CD14-positive monocyte (primary cell): ENCODE measurements at regions not wholly inside any gene's neighbourhood (a gene's known extent, or its start where the extent isn't known, plus 50 kb on each side); places are given as distances from the start of the nearest gene placed in this dataset.

Source experiments
- DNase-seq, 3 donors: peaks; one replicate each; pipeline ENCODE4 v3.0.0-alpha.2; 2011 to 2022
- H2AFZ ChIP-seq: 2 replicates; pipeline ENCODE4 v1.6.0; 2012; ENCODE audit warnings: mild to moderate bottlenecking, low read depth, low read length, inconsistent platforms; ENCODE audit not compliant: insufficient read depth, poor library complexity, severe bottlenecking
- H3K27ac ChIP-seq, 2 donors: 1 replicate in 1 of 2; 2 replicates in 1 of 2; pipeline ENCODE4 v1.5.1; 2012 to 2013; ENCODE audit warnings: low read length in 2 of 2, control low read depth in 1 of 2, inconsistent platforms in 1 of 2, low read depth in 1 of 2, mild to moderate bottlenecking in 1 of 2
- H3K27me3 ChIP-seq, 2 donors: one replicate each; pipeline versions ENCODE4 v1.6.0 to v1.6.1; 2011 to 2013; ENCODE audit warnings: low read length in 2 of 2; ENCODE audit not compliant: control insufficient read depth in 2 of 2, insufficient read depth in 2 of 2
- H3K36me3 ChIP-seq, 2 donors: replicated peaks in 1 of 2; 1 replicate in 1 of 2; 2 replicates in 1 of 2; pipeline versions ENCODE4 v1.5.1 to v1.6.1; 2012 to 2013; ENCODE audit warnings: low read length in 2 of 2, control low read depth in 1 of 2, inconsistent platforms in 1 of 2, mild to moderate bottlenecking in 1 of 2; ENCODE audit not compliant: insufficient read depth in 2 of 2, control insufficient read depth in 1 of 2
- H3K4me1 ChIP-seq, 2 donors: 1 replicate in 1 of 2; 2 replicates in 1 of 2; pipeline versions ENCODE4 v1.5.1 to v1.6.1; 2012 to 2013; ENCODE audit warnings: low read length in 2 of 2, control low read depth in 1 of 2, inconsistent platforms in 1 of 2, mild to moderate bottlenecking in 1 of 2, moderate library complexity in 1 of 2; ENCODE audit not compliant: insufficient read depth in 2 of 2, control insufficient read depth in 1 of 2
- H3K4me2 ChIP-seq: replicated peaks from 2 replicates; pipeline ENCODE3; 2012; ENCODE audit warnings: low read length, moderate library complexity, mild to moderate bottlenecking; ENCODE audit not compliant: poor library complexity, severe bottlenecking; ENCODE audit errors: extremely low read depth
- H3K4me3 ChIP-seq, 3 experiments: fragments of 200-600 bp in 1 of 3; sonication (generic) in 1 of 3; replicated peaks in 1 of 3; 1 replicate in 2 of 3; 2 replicates in 1 of 3; pipeline ENCODE4 v1.5.1; 2011 to 2013; ENCODE audit warnings: low read length in 3 of 3, mild to moderate bottlenecking in 3 of 3, control low read depth in 2 of 3, low read depth in 2 of 3, inconsistent platforms in 1 of 3, moderate library complexity in 1 of 3
- H3K79me2 ChIP-seq: 2 replicates; pipeline ENCODE4 v1.6.0; 2012; ENCODE audit warnings: mild to moderate bottlenecking, control low read depth, inconsistent platforms, low read length, moderate library complexity; ENCODE audit not compliant: insufficient read depth
- H3K9ac ChIP-seq: 2 replicates; pipeline ENCODE4 v1.6.0; 2017; ENCODE audit warnings: low read length, mild to moderate bottlenecking; ENCODE audit not compliant: insufficient read depth, poor library complexity, severe bottlenecking
- H3K9me3 ChIP-seq, 2 donors: replicated peaks in 1 of 2; 1 replicate in 1 of 2; 2 replicates in 1 of 2; pipeline versions ENCODE4 v1.5.1 to v1.6.1; 2012 to 2013; ENCODE audit warnings: low read length in 2 of 2, control low read depth in 1 of 2; ENCODE audit not compliant: control insufficient read depth in 1 of 2, insufficient read depth in 1 of 2
- H4K20me1 ChIP-seq: 2 replicates; pipeline ENCODE4 v1.6.0; 2012; ENCODE audit warnings: mild to moderate bottlenecking, low read length, control low read depth, moderate library complexity; ENCODE audit not compliant: insufficient read depth
- H3K27ac Mint-ChIP-seq, 7 donors: one replicate each; pipeline ENCODE4 v1.8.0; 2020; ENCODE audit warnings: mild to moderate bottlenecking in 7 of 7, mixed read lengths in 7 of 7, moderate library complexity in 6 of 7, inconsistent platforms in 2 of 7
- H3K27me3 Mint-ChIP-seq, 3 donors: one replicate each; pipeline ENCODE4 v1.8.0; 2021 to 2022; ENCODE audit warnings: low read depth in 3 of 3, mild to moderate bottlenecking in 3 of 3, mixed read lengths in 3 of 3, moderate library complexity in 3 of 3, inconsistent platforms in 1 of 3
- H3K36me3 Mint-ChIP-seq, 2 donors: one replicate each; pipeline ENCODE4 v1.8.0; 2020; ENCODE audit warnings: mixed read lengths in 2 of 2, inconsistent platforms in 1 of 2, mild to moderate bottlenecking in 1 of 2
- H3K4me1 Mint-ChIP-seq: one replicate; pipeline ENCODE4 v1.8.0; 2020; ENCODE audit warnings: mild to moderate bottlenecking, mixed read lengths
- H3K4me3 Mint-ChIP-seq, 2 donors: one replicate each; pipeline ENCODE4 v1.8.0; 2020; ENCODE audit warnings: mild to moderate bottlenecking in 2 of 2, mixed read lengths in 2 of 2, moderate library complexity in 1 of 2
- H3K9me3 Mint-ChIP-seq, 7 donors: one replicate each; pipeline ENCODE4 v1.8.0; 2020 to 2022; ENCODE audit warnings: mixed read lengths in 7 of 7, mild to moderate bottlenecking in 6 of 7, moderate library complexity in 6 of 7, inconsistent platforms in 2 of 7
- CTCF ChIP-seq: fragments of 200-600 bp; IDR thresholded peaks from one replicate; pipeline ENCODE4 v1.8.0; 2022; ENCODE audit warnings: antibody characterized with exemption, mild to moderate bottlenecking
- WGBS: methylation state at CpG from one replicate; pipeline ENCODE4 v1.1.5; 2013; ENCODE audit warnings: missing lambda C conversion rate; ENCODE audit not compliant: insufficient coverage; 5-methylcytosine and 5-hydroxymethylcytosine counted together
- intact Hi-C, 2 donors: fragments of 100-400 bp; cut with micrococcal nuclease; formaldehyde crosslinking; loops; one replicate each; pipeline versions ENCODE4 v1.15.0 to v1.15.1; 2023

- Histone ChIP-seq H3K9ac (no peak overlapping the region), H3K9me3 (peaks cover 5 to 17% of the 10 kb centered on the region in 2 donors), H3K4me3 (no peak overlapping the region), H4K20me1 (no peaks in the 10 kb centered on the region), H3K4me1 (no peaks in the 10 kb centered on the region), H3K27ac (no peak overlapping the region), H3K27me3 (no peaks in the 10 kb centered on the region), H3K36me3 (no peaks in the 10 kb centered on the region), H3K79me2 (no peaks in the 10 kb centered on the region), H3K4me2 (no peak overlapping the region), H2AFZ (no peak overlapping the region)
- Mint-ChIP-seq H3K27me3 (peaks cover 0 to 6% (median 0%) of the 10 kb centered on the region in 3 donors), H3K4me3 (no peak overlapping the region), H3K4me1 (no peaks in the 10 kb centered on the region), H3K36me3 (no peaks in the 10 kb centered on the region), H3K27ac (no peak overlapping the region), H3K9me3 (peaks cover 0 to 12% (median 3%) of the 10 kb centered on the region in 7 donors)
- no peak for DNase-seq
- WGBS: no CpG with 5 or more reads among the region's 1 CpG
- TF ChIP-seq CTCF: no peak
- intact Hi-C loops: no loop called here
Observed at GRCh38 chr3:180097626-180098025, 60.9 kb upstream of the PEX5L start.

- H3K27me3 ChIP-seq: no peaks in the 10 kb centered on the region
- intact Hi-C loops: no loop called here
- no peaks in the 10 kb centered on the region for H3K36me3 ChIP-seq
- Mint-ChIP-seq H3K9me3 (peaks cover 0 to 15% (median 4%) of the 10 kb centered on the region in 7 donors), H3K4me1 (no peaks in the 10 kb centered on the region), H3K4me3 (no peak overlapping the region), H3K36me3 (no peaks in the 10 kb centered on the region), H3K27me3 (peaks cover 0 to 8% (median 2%) of the 10 kb centered on the region in 3 donors), H3K27ac (no peak overlapping the region)
- TF ChIP-seq CTCF: no peak
- DNase-seq: no peak
- H4K20me1 ChIP-seq: no peaks in the 10 kb centered on the region
- 85% methylated on average over 11 of the region's 11 CpGs for WGBS
- H3K9ac ChIP-seq: no peak overlapping the region
- H3K4me1 ChIP-seq: no peaks in the 10 kb centered on the region
- H3K79me2 ChIP-seq: no peaks in the 10 kb centered on the region
- no peak overlapping the region for H3K27ac ChIP-seq
- H3K9me3 ChIP-seq: peaks cover 5 to 10% of the 10 kb centered on the region in 2 donors
- no peak overlapping the region for H3K4me2 ChIP-seq
- no peak overlapping the region for H3K4me3 ChIP-seq
- H2AFZ ChIP-seq: no peak overlapping the region
Observed at GRCh38 chr3:180102134-180102533, 65.4 kb upstream of the PEX5L start.
